Eye (tissue), 1 donor: ENCODE measurements at regions not wholly inside any gene's neighbourhood (a gene's known extent, or its start where the extent isn't known, plus 50 kb on each side); places are given as distances from the start of the nearest gene placed in this dataset.
"Not testable (repeated sequence)": the region's sequence is repeated elsewhere in the genome, so short reads cannot be mapped to it uniquely, and the experiment has no call there.

ENCODE experiments used
- DNase-seq: peaks from one replicate; pipeline ENCODE4 v3.0.0-alpha.2; 2015

DNA sequence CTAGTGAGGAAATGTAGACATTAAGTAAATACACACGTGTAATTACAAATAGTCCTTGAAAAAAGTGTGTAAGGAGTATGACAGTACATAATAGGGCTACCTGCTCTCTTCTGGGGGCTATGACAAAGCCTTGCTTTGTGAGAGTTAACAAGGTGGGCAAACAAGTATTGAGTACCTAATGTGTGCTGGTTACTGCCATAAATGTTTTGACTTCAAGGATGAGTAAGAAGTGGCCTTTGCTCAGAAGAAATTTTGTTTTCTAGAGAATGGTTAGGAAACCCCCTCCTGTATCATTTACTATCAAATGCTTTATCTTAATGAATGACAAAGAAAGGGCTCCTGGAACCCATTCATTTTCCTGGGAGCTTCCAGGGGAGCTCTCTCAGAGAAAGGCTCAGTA lies 167.0 kb upstream of the CASK start:
- no peak for DNase-seq

- no peak for DNase-seq
Observed at GRCh38 chrX:42089031-42089430, 165.7 kb upstream of the CASK start.

DNA sequence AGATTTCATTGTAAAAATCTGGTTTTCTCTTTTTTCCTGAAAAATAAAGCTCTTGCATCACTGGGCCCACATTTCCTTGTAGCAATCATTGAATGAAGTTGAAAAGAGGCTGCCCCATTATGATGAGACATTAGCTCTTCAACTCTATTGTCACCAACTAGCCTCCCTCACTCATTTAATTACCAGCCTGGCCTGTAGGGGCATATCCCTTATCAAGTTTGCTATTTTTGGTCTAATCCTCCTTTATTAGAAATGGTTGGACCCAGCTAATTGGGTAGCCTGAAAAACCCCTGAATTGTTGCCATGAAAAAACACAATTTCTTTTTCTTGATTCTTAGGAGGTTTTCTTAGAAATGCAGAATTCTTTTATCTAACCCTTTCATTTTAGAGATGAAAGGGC lies 164.6 kb upstream of the CASK start:
- no peak for DNase-seq

GRCh38 chrX:42085836-42086235 lies 162.5 kb upstream of the CASK start:
- DNase-seq: no peak

- DNase-seq: no peak
Observed at GRCh38 chrX:42079968-42080367, 156.6 kb upstream of the CASK start.

DNA sequence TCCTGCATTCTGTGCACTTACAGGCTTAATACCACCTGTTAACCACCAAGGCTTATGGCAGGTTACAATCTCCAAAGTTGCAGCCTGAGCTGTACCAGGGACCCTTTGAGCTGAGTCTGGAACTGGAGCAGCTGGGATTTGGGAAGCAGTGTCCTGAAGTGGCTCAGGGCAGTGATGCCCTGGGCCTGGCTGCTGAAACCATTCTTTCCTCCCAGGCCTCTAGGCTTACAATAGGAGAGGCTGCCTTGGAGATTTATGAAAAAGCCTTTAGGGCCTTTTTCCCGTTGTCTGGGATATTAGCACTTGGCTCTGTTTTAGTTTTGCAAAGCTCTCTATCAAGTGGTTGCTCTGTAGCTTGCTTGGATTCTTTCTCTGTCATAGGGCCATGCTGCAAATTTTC lies 154.3 kb upstream of the CASK start:
- no peak for DNase-seq

GRCh38 chrX:42075032-42075431 lies 151.7 kb upstream of the CASK start:
- no peak for DNase-seq

DNA sequence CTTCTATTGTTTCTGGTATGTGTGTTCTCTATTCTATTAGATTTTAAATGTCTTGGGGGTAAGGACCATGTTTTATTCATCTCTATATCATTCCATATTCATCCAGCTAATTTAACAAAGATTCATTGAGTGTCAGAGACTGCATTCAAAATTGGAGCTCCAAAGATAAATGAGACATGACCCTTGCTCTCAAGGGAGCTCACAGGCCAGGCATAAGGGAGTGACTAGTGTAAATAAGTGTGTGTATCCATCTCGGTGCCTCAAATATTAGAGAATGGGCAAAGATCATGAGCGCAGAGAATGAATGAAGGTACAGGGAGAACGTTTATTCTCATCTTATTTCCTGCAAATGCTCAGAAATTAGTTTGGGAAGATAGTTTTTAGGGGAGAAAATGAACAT lies 150.1 kb upstream of the CASK start:
- no peak for DNase-seq

- no peak for DNase-seq
Observed at GRCh38 chrX:42070866-42071265, 147.5 kb upstream of the CASK start.

DNA sequence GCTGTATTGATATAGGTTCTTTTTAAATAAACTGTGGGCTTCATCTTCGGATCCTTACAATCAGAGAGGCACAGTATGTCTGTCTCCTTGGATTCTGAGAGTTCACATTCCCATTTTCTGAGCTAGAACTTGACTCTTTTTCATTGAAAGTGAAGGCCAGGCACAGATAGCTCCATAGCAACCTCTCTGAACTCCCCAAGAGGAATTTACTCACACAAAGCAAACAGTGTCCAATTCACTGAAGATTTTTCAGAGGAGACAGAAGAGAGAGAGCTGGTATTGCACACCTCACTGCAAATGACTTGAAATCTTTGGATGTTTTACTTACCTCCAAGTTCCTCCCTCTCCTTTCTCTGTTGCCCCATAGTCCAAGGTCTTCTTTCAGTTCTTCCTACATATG lies 130.9 kb upstream of the CASK start:
- no peak for DNase-seq

GRCh38 chrX:42050345-42050744 lies 127.0 kb upstream of the CASK start:
- no peak for DNase-seq

DNA sequence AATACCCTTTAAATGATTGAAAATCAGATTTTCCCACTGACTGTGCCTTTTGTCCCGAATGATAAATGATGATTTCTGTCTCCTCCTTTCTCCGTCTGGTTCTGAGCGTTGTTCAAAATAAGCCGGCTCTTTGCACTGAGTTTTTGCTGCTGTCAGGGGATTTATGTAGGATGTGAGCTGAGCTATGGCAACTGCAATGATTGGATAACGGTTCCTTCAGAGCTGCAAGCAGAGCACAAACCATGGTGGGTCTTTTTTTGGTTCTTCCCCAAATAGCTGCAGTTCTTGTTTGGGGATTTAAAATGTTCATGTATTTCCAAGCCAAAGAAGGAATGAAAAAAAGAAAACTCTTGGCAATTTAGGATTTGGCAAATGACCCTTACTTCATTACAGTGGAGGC lies 124.5 kb upstream of the CASK start:
- no peak for DNase-seq

DNA sequence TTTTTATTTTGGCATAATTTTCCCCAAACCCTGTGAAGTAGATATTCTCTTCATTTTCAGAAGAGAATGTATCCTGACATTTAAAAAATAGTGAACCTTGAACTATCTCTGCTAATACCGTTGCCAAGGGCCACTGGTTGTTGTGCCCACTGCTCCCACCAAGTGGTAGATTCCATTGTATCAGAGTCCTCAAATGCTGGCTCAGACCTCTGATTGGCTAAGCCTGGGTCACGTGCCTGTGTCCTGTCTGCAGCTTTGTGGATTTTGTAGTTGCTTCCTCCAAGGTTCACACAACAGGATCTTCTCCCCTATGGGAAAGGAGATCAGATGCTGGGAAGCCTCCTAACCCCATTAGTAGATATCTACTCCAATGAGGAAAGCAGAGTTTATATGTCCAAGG lies 104.8 kb upstream of the CASK start:
- DNase-seq: no peak

DNA sequence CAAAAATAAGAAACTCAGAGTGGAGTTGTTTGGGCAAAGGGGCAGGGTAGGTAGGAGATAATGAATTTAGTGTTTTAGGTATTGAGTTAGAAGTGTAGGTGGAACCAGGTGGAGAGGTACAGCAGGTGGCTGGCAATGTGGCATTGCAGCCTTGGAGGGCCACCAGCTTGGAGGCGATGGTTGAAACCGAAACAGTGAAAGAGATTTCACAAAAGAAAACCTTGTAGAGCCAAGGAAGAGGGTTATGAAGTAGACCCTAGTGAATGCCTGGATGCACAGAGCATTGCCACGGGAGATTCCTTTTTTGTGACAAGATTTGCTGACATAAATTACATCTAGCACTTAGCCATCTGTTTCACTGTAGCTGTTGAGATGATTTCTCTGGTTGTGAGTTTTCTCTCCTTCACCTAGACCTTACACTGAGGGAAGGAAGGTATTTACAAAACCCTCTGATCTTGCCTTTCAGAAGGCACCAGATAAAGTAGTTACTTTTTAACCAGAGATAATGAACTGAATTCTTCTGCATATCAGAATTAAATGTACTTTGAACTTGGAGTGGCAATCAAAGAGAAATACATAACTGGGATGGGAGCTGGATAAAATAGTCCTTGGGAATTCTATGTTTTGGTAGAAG lies 104.1 kb upstream of the CASK start:
- no peak for DNase-seq

- no peak for DNase-seq
Observed at GRCh38 chrX:42025861-42026260, 102.5 kb upstream of the CASK start.

DNA sequence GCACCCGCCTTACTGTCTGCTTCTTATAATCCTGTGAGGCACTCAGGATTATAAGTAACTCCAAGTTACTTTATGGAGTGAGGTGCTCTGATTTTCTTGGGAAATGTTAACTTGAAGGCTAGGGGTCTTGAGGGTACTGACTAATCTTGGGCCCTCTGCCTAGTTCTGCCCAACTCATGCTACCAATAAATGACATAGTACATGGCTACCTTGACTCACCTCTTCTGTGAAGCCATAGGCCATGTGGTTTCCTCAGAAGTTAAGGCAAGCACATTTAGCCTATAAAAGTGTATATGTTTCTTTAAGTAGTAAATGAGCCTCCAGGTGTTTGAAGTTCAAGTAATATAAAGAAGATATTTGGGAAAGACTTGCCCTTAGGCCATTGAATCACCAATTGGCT lies 99.8 kb upstream of the CASK start:
- no peak for DNase-seq

DNA sequence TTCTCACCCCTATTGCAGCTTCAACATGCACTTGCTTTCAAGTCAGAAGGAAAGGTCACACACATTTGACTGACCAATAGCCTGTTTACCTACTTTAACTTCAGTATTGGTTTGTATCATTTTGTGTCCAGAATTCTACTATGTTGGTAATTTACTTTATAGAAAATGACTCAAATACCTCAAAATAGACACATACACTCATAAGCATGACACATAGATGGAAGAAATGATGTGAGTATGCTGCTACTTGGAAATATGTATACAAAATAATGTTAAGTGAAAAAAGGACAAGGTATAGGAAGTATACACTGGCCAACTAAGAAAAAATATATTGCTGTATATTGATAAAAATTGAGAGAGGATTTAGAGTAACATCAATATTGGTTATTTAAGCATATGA lies 98.8 kb upstream of the CASK start:
- no peak for DNase-seq

DNA sequence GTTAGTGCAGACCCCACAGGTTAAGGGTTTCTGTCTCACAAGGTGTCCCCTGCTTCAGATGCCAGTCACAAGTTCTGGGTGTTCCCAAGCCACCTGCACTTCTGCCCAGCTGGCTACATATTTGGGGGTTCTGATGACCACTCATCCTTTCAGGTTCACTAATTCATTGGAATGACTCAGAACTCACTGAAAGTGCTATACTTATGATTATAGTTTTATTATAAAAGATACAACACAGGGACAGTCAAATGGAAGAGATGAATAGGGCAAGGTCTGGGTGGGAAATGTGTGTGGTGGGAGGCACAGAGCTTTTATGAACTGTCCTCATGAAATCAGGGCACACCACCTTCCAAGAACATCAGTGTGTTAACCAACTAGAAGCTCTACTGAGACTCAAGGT lies 97.7 kb upstream of the CASK start:
- no peak for DNase-seq

GRCh38 chrX:42020225-42020624 lies 96.9 kb upstream of the CASK start:
- no peak for DNase-seq

GRCh38 chrX:42017971-42018370 lies 94.6 kb upstream of the CASK start:
- DNase-seq: no peak

DNA sequence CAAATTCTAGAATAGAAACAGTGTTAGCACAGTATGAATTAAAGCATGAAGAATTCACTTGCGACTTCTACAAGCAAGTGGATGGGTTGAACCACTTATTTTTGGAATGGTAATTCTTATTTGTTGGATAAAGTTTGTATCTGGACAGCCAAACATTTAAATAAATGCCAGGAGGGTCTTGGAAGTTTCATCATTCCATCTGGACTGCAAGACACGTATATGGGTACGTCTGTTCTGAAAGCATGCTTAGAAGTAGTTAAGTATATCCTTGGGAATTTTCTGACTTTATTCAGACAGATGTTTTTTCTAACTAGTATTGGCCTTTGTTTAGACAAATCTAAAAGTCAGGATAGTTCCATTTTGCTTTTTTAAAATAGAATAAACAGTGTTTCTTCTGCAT lies 77.5 kb upstream of the CASK start:
- no peak for DNase-seq

GRCh38 chrX:41984628-41985027 lies 61.3 kb upstream of the CASK start:
- no peak for DNase-seq

GRCh38 chrX:41982953-41983352 lies 59.6 kb upstream of the CASK start:
- DNase-seq: no peak

DNA sequence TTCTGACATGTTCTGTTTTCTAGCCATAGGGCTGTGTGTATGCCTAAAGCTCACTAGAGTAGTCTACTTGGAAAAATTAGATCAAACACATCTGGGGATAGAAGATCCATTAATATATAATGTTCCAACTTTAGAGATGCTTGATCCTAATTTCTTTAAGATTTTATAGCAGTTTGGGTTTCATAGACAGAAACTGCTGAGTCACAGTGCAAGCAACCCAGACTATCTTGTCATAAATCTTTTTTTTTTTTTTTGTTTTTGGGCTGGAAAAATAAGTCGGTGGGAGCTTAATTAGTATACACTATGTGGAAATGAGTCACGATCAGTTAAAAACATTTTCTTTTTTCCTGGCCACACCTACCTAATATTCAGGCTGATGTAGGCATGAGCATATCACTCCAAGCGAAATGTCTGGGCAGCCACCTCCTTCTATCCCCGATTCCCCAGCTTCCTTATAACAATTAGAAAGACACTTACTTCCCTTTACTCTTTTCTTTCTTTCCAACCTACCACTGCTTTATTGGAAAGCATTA lies 58.2 kb upstream of the CASK start:
- no peak for DNase-seq

DNA sequence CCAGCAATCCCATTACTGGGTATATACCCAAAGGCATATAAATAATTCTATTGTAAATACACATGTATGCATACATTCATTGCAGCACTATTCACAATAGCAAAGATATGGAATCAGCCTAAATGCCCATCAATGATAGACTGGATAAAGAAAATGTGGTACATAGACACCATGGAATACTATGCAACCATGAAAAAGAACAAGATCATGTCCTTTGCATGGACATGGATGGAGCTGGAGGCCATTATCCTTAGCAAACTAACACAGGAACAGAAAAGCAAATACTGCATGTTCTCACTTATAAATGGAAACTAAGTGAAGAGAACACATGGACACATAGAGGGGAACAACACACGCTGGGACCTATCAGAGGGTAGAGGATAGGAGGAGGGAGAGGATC lies 51.3 kb upstream of the CASK start:
- not testable (repeated sequence) for DNase-seq

DNA sequence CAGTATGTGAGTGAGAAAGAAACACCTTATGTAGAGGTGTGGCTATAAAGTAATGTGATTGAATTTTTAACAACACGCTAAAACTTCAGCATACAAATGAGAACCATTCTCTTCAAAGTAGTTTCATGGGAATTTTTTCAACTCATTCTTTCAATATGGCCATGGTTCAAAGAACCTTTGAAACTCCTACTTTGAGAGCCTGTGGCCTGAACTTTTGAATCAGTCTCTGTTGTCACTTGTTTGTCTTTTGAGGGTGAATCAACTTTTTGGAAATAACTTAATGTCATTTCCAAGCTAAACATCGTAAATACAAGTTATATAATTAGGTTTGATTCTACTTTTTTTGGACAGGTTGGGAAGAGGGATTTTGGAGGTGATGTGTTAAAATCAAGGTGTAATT lies 49.9 kb upstream of the CASK start:
- no peak for DNase-seq
